Upper lobe of left lung (tissue), 6 donors: ENCODE measurements at regions not wholly inside any gene's neighbourhood (a gene's known extent, or its start where the extent isn't known, plus 50 kb on each side); places are given as distances from the start of the nearest gene placed in this dataset.

Source experiments
- ATAC-seq, 2 donors: fragments of 200-7000 bp; cut with Tn5 transposase; one replicate each; pipeline ENCODE4 v1.9.1; 2022; ENCODE audit warnings: mild to moderate bottlenecking in 2 of 2, moderate library complexity in 2 of 2; ENCODE audit not compliant: low FRiP score in 2 of 2
- DNase-seq, 2 donors: peaks; one replicate each; pipeline ENCODE4 v3.0.0-alpha.2; 2019 to 2020
- H3K27ac ChIP-seq, 4 donors: fragments of 200-600 bp; sonication (generic); one replicate each; pipeline ENCODE4 v1.5.1; 2016 to 2019
- H3K27me3 ChIP-seq, 4 donors: fragments of 200-600 bp; sonication (generic); one replicate each; pipeline ENCODE4 v1.5.1; 2017 to 2019
- H3K36me3 ChIP-seq, 4 donors: fragments of 200-600 bp; sonication (generic); one replicate each; pipeline ENCODE4 v1.5.1; 2016 to 2019
- H3K4me1 ChIP-seq, 4 donors: fragments of 200-600 bp; sonication (generic); one replicate each; pipeline ENCODE4 v1.5.1; 2018 to 2019
- H3K4me3 ChIP-seq, 4 donors: fragments of 200-600 bp; sonication (generic); one replicate each; pipeline ENCODE4 v1.5.1; 2017 to 2019; ENCODE audit warnings: mild to moderate bottlenecking in 2 of 4, moderate library complexity in 1 of 4
- H3K9me3 ChIP-seq, 4 donors: fragments of 200-600 bp; sonication (generic); one replicate each; pipeline ENCODE4 v1.5.1; 2018 to 2019
- CTCF ChIP-seq, 6 experiments: fragments of 450-650 bp in 4 of 6; fragments of 200-600 bp in 2 of 6; sonication (generic) in 2 of 6; IDR thresholded peaks; one replicate each; pipeline ENCODE4 v1.5.1; 2016 to 2019; ENCODE audit warnings: antibody characterized with exemption in 6 of 6
- EP300 ChIP-seq, 4 donors: sonication (generic); formaldehyde crosslinking; IDR thresholded peaks; one replicate each; pipeline ENCODE4 v1.5.1; 2017; ENCODE audit warnings: antibody characterized with exemption in 4 of 4, control low read depth in 2 of 4
- POLR2A ChIP-seq, 4 donors: fragments of 450-650 bp; IDR thresholded peaks; one replicate each; pipeline ENCODE4 v1.5.1; 2016 to 2017; ENCODE audit warnings: antibody characterized with exemption in 4 of 4, mild to moderate bottlenecking in 2 of 4
- POLR2AphosphoS5 ChIP-seq, 2 donors: sonication (generic); formaldehyde crosslinking; IDR thresholded peaks; one replicate each; pipeline ENCODE4 v1.5.1; 2017; ENCODE audit warnings: antibody characterized with exemption in 2 of 2
- WGBS, 2 donors: methylation state at CpG; one replicate each; pipeline ENCODE4 v1.1.5; 2017 to 2018; 5-methylcytosine and 5-hydroxymethylcytosine counted together
- donor health status: DM: no; HTN: no; CAD: no; lungs with moderate emphysema.
- donor health status: DM: no; HTN: yes; CAD: no; lungs with severe emphysema.

- DNase-seq (no peak), ATAC-seq (no peak)
- H3K36me3 ChIP-seq: no peaks in the 10 kb centered on the region
- H3K27ac ChIP-seq: no peak overlapping the region
- no peaks in the 10 kb centered on the region for H3K27me3 ChIP-seq
- WGBS, 2 donors: 69 to 72% methylated on average over 4 of the region's 4 CpGs
- no peaks in the 10 kb centered on the region for H3K4me1 ChIP-seq
- peaks cover 0 to 45% (median 4%) of the 10 kb centered on the region in 4 donors for H3K9me3 ChIP-seq
- TF ChIP-seq EP300 (IDR thresholded peaks at IDR 0.05) (no peak), CTCF (IDR thresholded peaks at IDR 0.05) (no peak), POLR2AphosphoS5 (IDR thresholded peaks at IDR 0.05) (no peak), POLR2A (IDR thresholded peaks at IDR 0.05) (no peak)
- H3K4me3 ChIP-seq: no peak overlapping the region
Observed at GRCh38 chr7:57300747-57301146, 149.2 kb upstream of the ZNF716 start.

- WGBS, 2 donors: 53 to 60% methylated on average over 13 to 17 of the region's 17 CpGs
- H3K4me3 ChIP-seq: no peak overlapping the region
- no peaks in the 10 kb centered on the region for H3K4me1 ChIP-seq
- TF ChIP-seq EP300 (IDR thresholded peaks at IDR 0.05): no peak
- TF ChIP-seq CTCF (IDR thresholded peaks at IDR 0.05): peak in 3 of 6 experiments; percentile 14 to 25 (median 15)
- TF ChIP-seq POLR2A (IDR thresholded peaks at IDR 0.05): no peak
- peaks cover 0 to 27% (median 5%) of the 10 kb centered on the region in 4 donors for H3K9me3 ChIP-seq
- peak; percentile 47 to 68 for ATAC-seq
- no peaks in the 10 kb centered on the region for H3K27me3 ChIP-seq
- no peak for DNase-seq
- no peak overlapping the region for H3K27ac ChIP-seq
- H3K36me3 ChIP-seq: no peaks in the 10 kb centered on the region
Observed at GRCh38 chr7:57305192-57305748, 144.7 kb upstream of the ZNF716 start.

GRCh38 chr7:57308631-57309408, 141.2 kb upstream of the ZNF716 start:
- DNase-seq (no peak), ATAC-seq (peak in 1 of 2 donors; percentile 24)
- Histone ChIP-seq H3K4me3 (no peak overlapping the region), H3K4me1 (no peaks in the 10 kb centered on the region), H3K36me3 (no peaks in the 10 kb centered on the region), H3K27ac (no peak overlapping the region), H3K27me3 (no peaks in the 10 kb centered on the region), H3K9me3 (peaks cover 0 to 17% (median 3%) of the 10 kb centered on the region in 4 donors)
- WGBS, 2 donors: 59 to 65% methylated on average over 16 to 19 of the region's 20 CpGs
- TF ChIP-seq EP300 (IDR thresholded peaks at IDR 0.05) (no peak), POLR2A (IDR thresholded peaks at IDR 0.05) (no peak), CTCF (IDR thresholded peaks at IDR 0.05) (no peak), POLR2AphosphoS5 (IDR thresholded peaks at IDR 0.05) (no peak)

- no peak overlapping the region for H3K27ac ChIP-seq
- no peaks in the 10 kb centered on the region for H3K27me3 ChIP-seq
- H3K9me3 ChIP-seq: peaks cover 0 to 72% (median 6%) of the 10 kb centered on the region in 4 donors
- no peaks in the 10 kb centered on the region for H3K4me1 ChIP-seq
- 73 to 80% methylated on average over 4 of the region's 4 CpGs for WGBS, 2 donors
- DNase-seq: no peak
- ATAC-seq: no peak
- TF ChIP-seq POLR2A (IDR thresholded peaks at IDR 0.05): no peak
- no peak overlapping the region for H3K4me3 ChIP-seq
- no peaks in the 10 kb centered on the region for H3K36me3 ChIP-seq
Observed at GRCh38 chr7:57327081-57327480, 122.9 kb upstream of the ZNF716 start.

- DNase-seq: peak in 1 of 2 donors; percentile 61
- Histone ChIP-seq H3K36me3 (no peaks in the 10 kb centered on the region), H3K9me3 (peaks cover 0 to 85% (median 10%) of the 10 kb centered on the region in 4 donors), H3K4me1 (no peaks in the 10 kb centered on the region), H3K4me3 (no peak overlapping the region), H3K27me3 (no peaks in the 10 kb centered on the region), H3K27ac (no peak overlapping the region)
- 77 to 83% methylated on average over 6 to 11 of the region's 11 CpGs for WGBS, 2 donors
- TF ChIP-seq POLR2A (IDR thresholded peaks at IDR 0.05) (no peak), EP300 (IDR thresholded peaks at IDR 0.05) (no peak), CTCF (IDR thresholded peaks at IDR 0.05) (no peak), POLR2AphosphoS5 (IDR thresholded peaks at IDR 0.05) (no peak)
- ATAC-seq: peak in 1 of 2 donors; percentile 16
Observed at GRCh38 chr7:57328457-57328856, 121.5 kb upstream of the ZNF716 start.
